ENCODE measurements at regions not wholly inside any gene's neighbourhood (a gene's known extent, or its start where the extent isn't known, plus 50 kb on each side); places are given as distances from the start of the nearest gene placed in this dataset.

DNA sequence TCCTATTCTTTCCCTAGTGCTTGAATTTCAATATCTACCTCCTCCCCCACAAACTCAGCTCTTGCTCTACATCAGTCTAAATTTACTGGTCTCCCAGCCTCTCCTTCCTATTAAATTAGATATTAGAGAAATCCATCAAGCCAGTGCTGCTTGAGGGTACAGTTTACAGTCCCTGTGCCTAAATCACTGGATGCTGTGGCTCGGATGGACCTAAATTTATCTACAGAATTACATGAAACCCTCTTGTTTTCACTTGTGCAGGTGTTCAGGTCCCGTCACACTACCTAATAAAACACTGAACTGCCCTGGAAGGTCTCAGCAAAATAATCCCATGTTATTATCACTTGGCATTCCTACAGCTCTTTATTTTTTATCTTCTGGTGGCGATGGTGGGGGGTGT, 134.7 kb upstream of the E2F8 start:
- TF ChIP-seq, protein P1, sequence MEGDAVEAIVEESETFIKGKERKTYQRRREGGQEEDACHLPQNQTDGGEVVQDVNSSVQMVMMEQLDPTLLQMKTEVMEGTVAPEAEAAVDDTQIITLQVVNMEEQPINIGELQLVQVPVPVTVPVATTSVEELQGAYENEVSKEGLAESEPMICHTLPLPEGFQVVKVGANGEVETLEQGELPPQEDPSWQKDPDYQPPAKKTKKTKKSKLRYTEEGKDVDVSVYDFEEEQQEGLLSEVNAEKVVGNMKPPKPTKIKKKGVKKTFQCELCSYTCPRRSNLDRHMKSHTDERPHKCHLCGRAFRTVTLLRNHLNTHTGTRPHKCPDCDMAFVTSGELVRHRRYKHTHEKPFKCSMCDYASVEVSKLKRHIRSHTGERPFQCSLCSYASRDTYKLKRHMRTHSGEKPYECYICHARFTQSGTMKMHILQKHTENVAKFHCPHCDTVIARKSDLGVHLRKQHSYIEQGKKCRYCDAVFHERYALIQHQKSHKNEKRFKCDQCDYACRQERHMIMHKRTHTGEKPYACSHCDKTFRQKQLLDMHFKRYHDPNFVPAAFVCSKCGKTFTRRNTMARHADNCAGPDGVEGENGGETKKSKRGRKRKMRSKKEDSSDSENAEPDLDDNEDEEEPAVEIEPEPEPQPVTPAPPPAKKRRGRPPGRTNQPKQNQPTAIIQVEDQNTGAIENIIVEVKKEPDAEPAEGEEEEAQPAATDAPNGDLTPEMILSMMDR (IDR thresholded peaks at IDR 0.05), result no peak
- TF ChIP-seq POLR2A (IDR thresholded peaks at IDR 0.05) (no peak), EP300 (IDR thresholded peaks at IDR 0.05) (no peak)

Measured in upper lobe of left lung (tissue), 4 donors.